ENCODE measurements at regions not wholly inside any gene's neighbourhood (a gene's known extent, or its start where the extent isn't known, plus 50 kb on each side); places are given as distances from the start of the nearest gene placed in this dataset.
"Not testable (repeated sequence)": the region's sequence is repeated elsewhere in the genome, so short reads cannot be mapped to it uniquely, and the experiment has no call there.

- no peak for DNase-seq (ENCODE audit: low read depth)
Observed at GRCh38 chr19:28569132-28570131, 643.5 kb downstream of the UQCRFS1 start.

- DNase-seq (ENCODE audit: low read depth), result no peak
Observed at GRCh38 chr19:28567834-28568233, 645.1 kb downstream of the UQCRFS1 start.

- DNase-seq (ENCODE audit: low read depth), result no peak
Observed at GRCh38 chr19:28563964-28564921, 648.7 kb downstream of the UQCRFS1 start.

GRCh38 chr19:28560786-28561185, 652.2 kb downstream of the UQCRFS1 start:
- no peak for DNase-seq (ENCODE audit: low read depth)

DNA sequence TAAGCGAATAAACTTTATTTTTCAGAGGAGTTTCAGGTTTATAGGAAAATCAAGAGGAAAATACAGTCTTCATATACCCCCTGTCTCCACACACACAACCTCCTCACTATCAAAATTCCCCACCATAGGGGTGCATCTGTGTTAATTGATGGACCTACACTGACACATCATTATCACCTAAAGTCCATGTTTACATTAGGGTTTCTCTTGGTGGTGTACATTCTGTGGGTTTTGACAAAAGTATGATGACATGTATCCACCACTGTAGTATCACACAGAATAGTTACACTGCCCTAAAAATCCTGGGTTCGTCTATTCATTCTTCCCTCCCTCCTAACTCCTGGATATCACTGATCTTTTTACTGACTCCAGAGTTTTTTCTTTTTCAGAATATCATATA, 654.2 kb downstream of the UQCRFS1 start:
- DNase-seq (ENCODE audit: low read depth), result no peak

DNA sequence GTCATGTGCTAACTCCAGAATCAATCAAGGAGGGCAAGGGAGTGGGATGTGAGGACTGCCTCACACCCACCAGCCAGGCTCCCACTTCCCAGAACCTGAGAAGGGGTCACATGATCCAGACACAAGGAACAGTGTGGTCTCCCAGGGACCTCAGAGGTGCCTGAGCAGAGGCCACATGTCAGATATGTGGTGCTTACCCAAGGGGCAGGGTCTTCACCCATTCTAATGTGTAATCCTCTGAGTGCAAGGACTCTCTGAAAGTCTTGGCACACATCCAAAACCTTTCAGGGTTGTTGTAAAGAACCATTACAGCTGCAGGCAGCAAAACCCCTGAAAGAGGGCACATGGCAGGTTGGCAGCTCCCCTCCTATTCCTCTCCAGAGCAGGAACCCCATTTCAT, 656.6 kb downstream of the UQCRFS1 start:
- DNase-seq (ENCODE audit: low read depth), result no peak

DNA sequence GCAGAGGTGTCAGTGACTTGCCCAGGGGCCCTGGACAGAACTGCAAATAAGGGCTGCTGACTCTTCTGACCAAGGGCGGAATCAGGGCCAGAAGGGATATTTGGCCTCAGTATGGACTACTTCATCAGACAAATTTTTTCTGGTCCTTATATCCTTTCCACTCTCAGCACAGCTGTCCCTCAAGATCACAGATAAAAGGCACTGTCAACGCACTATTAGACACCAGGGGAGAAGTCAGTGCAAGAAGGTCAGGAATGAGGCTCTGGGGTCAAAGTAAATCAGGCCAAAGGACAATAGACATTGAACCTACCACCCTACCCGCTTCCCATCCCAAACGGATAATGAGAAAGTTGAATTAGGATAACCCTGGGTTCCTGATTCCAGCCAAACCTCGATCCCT, 657.6 kb downstream of the UQCRFS1 start:
- DNase-seq (ENCODE audit: low read depth), result no peak

DNA sequence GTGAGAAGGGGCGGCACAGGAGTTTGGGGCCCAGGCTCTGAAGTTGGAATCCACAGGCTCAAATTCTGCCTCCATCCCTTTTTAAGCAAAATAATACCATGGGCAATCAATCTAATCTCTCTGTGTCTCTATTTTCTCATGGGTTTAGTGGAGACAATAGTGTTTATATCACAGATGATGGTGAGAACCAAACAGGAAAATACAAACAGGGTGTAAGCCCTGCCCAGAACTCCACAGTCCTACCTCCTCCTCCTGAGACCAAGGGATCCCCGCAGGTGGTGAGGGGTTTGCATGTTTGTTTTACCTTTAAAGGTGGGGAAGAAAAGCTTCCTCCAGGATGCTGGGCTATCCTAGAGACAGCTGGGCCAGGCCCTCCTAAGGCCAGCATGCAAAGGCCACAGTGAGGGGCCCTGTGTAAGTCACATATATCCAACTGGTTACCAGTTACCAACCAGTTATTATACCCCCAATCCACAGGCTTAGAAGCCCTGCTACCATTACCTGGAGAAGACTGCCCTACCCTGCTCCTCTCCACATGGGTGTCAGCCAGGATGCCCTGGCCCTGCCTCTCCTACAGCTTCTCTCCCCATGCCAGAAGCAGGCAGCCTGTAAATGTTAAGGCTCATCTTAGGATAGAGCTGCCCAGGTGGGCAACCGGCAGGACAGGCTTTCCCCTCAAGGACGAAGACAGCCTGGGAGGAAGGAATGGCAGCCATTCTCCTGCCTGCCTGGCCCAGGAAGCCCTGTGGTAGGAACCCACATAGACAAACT, 658.4 kb downstream of the UQCRFS1 start:
- DNase-seq (ENCODE audit: low read depth), result no peak

GRCh38 chr19:28553764-28554163, 659.2 kb downstream of the UQCRFS1 start:
- no peak for DNase-seq (ENCODE audit: low read depth)

DNA sequence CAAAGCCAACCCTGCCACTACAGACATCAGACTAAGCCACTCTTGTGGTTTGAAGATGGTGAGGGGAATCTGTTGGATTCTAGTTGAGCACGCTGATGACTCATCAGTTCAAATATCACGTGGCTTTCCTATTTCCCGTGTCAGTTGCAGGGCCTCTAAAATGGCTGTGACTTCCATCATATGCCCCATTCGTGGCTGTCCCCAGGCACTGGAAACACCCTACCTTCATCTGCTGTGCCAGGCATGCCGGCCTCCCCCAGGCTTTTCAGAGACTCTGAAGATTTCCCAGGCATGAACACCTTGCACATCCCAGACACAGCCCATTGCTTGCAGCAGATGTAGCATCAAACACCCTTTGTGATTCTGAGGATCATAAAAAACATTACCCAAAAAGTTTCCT, 659.9 kb downstream of the UQCRFS1 start:
- DNase-seq (ENCODE audit: low read depth), result no peak

DNA sequence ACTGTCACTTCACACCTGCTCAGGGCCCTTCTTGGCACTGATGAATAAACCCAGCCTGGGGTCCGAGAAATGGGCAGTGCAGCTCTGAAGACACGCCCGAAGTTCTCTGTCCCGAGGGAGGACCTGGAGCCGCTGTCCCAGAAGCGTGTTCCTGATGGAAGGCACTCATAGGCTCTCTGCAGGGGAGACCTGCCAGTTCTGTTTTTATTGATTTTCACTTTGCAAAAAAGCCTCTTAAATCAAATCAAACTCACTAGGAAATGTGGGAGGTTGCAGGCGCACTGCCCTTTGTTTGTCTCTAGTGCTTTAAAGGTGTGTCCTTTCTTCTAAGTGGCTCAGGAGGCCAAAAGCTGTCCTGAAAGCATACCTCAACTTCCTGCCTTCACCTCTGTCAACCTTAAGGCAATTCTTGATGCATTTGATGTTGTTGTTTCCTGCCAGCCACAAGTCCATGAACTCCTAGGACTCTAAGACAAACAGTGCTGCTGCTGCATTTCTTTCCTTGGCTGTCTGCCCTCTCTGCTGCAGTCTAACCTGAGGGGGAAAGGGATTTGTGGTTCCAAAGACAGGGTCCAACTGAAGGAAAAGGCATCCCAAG, 663.2 kb downstream of the UQCRFS1 start:
- no peak for DNase-seq (ENCODE audit: low read depth)

- DNase-seq (ENCODE audit: low read depth), result no peak
Observed at GRCh38 chr19:28546148-28546685, 666.7 kb downstream of the UQCRFS1 start.

- DNase-seq (ENCODE audit: low read depth), result not testable (repeated sequence)
Observed at GRCh38 chr19:28545397-28545796, 667.6 kb downstream of the UQCRFS1 start.

GRCh38 chr19:28544451-28545261, 668.3 kb downstream of the UQCRFS1 start:
- DNase-seq (ENCODE audit: low read depth), result no peak

DNA sequence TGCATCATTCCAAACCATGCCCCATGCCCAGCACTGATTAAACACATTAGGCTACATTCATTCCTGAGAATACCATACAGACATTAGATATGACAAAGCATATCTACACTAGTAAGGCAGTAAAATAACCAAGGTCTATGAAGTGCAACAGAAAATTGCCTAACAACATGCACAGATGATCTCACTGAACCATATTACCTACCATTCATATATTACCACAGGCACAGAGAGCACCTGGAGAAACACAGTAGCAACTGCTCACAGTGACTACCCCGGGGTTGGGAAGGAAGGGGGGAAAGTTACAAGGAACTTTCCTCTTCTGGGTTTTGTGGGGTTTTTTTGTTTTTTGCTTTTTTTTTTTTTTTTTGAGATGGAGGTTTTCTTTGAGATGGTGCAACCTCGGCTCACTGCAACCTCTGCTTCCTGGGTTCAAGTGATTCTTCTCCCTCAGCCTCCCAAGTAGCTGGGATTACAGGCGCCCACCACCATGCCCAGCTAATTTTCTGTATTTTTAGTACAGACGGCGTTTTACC, 669.6 kb downstream of the UQCRFS1 start:
- no peak for DNase-seq (ENCODE audit: low read depth)

DNA sequence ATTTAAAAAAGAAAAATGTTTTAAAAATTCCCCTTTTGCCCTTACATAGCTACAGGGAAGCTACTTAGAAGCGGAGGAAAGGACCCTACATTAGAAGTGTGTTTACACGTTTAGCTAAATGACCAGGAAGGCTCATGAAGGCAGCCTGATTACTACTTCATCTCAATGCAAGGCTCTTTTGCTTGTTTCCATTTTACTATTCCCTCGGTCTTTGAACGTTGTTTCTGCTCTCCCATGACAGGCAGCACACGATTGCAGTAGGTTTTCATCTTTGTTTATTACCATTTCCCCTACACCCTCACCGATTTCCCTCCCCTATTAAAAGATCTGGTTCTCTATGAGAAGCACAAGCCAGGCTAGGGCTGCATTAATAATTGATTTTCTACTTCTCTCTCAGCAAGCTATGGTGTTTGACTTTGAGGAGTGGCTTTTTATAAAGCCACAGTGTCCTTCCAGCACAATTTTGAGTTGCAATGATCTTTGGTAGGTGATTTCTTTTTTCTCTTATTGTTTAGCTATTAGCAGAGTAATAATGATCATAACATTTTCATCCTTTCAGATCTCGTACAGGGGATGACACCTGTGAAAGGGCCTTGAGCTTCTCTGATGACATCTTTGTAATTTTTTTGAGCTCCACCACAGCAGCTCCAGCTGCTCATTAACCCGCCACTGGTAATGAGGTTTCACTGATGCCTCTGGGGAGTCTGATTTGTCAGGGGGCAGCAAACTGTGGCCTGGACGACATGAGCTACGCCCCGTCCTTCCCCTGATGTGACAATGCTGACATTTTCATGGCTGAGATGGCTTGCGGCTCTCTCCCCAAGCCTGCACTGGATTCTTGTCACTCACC, 670.3 kb downstream of the UQCRFS1 start:
- no peak for DNase-seq (ENCODE audit: low read depth)

DNA sequence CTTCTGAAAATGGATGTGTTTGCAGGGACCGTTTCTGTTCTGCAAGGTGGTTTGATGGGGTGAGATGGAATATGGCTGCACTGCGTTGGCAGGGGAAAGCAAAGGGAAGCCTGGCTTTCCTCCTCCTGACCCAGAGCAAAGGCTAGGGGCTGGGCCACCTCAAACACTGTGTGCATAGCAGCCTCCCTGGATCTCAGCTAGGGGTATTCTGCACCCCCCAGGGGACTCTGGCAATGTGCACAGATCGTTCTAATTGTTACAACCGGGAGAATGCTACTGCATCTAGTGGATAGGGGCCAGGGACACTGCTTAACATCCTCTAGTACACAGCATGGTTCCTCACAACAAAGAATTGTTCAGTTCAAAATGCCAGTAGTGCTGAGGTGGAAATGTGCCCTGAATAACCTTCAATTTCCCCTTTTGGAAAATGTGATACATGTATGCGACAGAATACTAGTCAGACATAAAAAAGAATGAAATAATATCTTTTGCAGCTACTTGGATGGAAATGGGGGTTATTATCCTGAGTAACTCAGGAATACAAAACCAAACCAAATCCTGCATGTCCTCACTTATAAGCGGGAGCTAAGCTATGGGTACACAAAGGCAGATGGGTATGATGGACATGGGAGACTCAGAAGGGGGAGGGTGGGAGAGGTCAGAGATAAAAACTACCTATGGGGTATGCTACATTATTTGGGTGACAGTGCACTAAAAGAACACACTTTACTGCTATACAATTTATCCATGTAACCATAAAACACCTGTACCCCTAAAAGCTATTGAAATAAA, 671.2 kb downstream of the UQCRFS1 start:
- no peak for DNase-seq (ENCODE audit: low read depth)

DNA sequence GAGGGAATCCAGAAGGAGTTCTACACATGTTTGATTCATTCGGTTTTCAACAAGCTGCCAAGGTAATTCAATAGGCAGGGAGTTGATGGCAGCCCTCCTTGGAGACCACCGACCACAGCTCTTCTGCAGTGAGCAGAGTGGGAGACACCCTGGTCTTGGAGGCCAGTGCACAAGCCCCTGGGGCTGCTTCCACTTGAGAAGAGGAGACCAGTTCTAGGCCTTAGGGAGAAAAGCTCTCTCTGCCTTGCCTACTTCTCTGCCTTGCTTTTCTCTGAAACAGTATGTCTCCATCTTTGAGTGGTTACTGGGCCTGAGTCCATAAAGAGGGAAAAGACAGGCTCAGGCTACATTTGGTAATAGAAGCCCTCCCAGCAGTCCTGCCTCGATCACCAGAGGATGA, 671.9 kb downstream of the UQCRFS1 start:
- no peak for DNase-seq (ENCODE audit: low read depth)

All from fibroblast of gingiva (primary cell).